ENCODE measurements at regions not wholly inside any gene's neighbourhood (a gene's known extent, or its start where the extent isn't known, plus 50 kb on each side); places are given as distances from the start of the nearest gene placed in this dataset.

DNA sequence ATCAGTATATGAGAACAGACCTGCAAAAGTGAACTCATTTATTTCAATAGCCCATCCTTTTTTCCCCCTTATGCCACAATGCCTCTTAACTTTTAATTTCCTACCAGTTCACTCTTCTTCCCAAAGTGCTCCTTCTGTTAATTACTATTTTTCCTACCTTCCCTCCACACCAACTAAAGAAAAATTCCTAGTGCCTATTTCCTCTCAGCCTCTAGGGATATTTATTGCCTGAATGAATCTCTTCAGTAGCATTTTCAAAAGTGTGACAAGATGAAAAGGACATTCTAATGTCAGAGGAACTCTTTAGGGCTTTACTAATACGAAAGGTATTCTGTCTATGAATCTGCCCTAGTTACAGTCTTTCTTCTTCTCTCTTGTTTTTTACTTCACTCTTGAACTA, 181.1 kb upstream of the SPRY1 start:
- Histone ChIP-seq H3K4me3 (ENCODE audit: low read length) (no peak overlapping the region), H3K4me1 (ENCODE audit: insufficient read depth, low read length) (no peaks in the 10 kb centered on the region), H3K9me3 (ENCODE audit: control insufficient read depth in 1 of 2, insufficient read depth in 1 of 2, low read length in 2 of 2) (no peaks in the 10 kb centered on the region), H3K27ac (ENCODE audit: low read depth in 1 of 2, low read length in 2 of 2) (no peak overlapping the region), H3K36me3 (ENCODE audit: insufficient read depth, low read length) (no peaks in the 10 kb centered on the region), H3K27me3 (ENCODE audit: control insufficient read depth in 1 of 2, insufficient read depth in 2 of 2, low read length in 2 of 2) (no peaks in the 10 kb centered on the region)
- no peak for ATAC-seq (ENCODE audit: poor library complexity)
- intact Hi-C loops (cut with DNase I, micrococcal nuclease) = no loop called here
- H3K27ac Mint-ChIP-seq = no peak overlapping the region
- TF ChIP-seq CTCF (IDR thresholded peaks at IDR 0.05) = no peak
- no peak overlapping the region for H3K4me3 Mint-ChIP-seq
- H3K36me3 Mint-ChIP-seq (ENCODE audit: low read depth) = peaks cover 14% of the 10 kb centered on the region
- ChIA-PET CTCF (no interaction called here), POLR2A (no interaction called here)
- H3K9me3 Mint-ChIP-seq = no peaks in the 10 kb centered on the region
- H3K27me3 Mint-ChIP-seq = no peaks in the 10 kb centered on the region
- no peaks in the 10 kb centered on the region for H3K4me1 Mint-ChIP-seq (ENCODE audit: low read depth)
- DNase-seq = no peak

- Histone ChIP-seq H3K9me3 (ENCODE audit: control insufficient read depth in 1 of 2, insufficient read depth in 1 of 2, low read length in 2 of 2) (no peaks in the 10 kb centered on the region), H3K4me1 (ENCODE audit: insufficient read depth, low read length) (no peaks in the 10 kb centered on the region), H3K4me3 (ENCODE audit: low read length) (no peak overlapping the region), H3K27ac (ENCODE audit: low read depth in 1 of 2, low read length in 2 of 2) (no peak overlapping the region), H3K27me3 (ENCODE audit: control insufficient read depth in 1 of 2, insufficient read depth in 2 of 2, low read length in 2 of 2) (no peaks in the 10 kb centered on the region), H3K36me3 (ENCODE audit: insufficient read depth, low read length) (no peaks in the 10 kb centered on the region)
- Mint-ChIP-seq H3K36me3 (ENCODE audit: low read depth) (peaks cover 20% of the 10 kb centered on the region), H3K27me3 (no peaks in the 10 kb centered on the region), H3K4me1 (ENCODE audit: low read depth) (no peaks in the 10 kb centered on the region), H3K4me3 (no peak overlapping the region), H3K27ac (no peak overlapping the region), H3K9me3 (no peaks in the 10 kb centered on the region)
- TF ChIP-seq CTCF (IDR thresholded peaks at IDR 0.05) = no peak
- ChIA-PET CTCF (no interaction called here), POLR2A (no interaction called here)
- ATAC-seq (ENCODE audit: poor library complexity) (no peak), DNase-seq (no peak)
- intact Hi-C loops (cut with DNase I, micrococcal nuclease) = no loop called here
These were observed 180.1 kb upstream of the SPRY1 start for GRCh38 chr4:123216543-123216942.

DNA sequence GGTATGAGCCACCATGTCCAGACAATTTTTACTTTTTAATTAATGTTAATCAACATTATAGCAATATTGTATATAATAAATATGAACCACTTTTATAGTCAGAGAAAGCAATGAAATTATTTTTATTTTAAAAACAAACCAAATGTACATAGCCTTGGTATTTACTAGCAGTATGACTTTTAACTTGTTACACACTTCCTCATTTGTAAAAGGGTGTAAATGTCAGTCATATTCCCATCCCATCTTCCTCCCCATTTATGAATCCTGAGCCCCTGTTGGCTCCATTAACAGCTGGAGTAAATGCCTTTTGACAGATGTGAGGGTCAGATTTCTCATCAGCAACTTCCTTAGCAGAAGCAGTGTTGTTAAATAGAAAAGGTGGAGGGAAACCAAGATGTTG, 179.6 kb upstream of the SPRY1 start:
- H3K4me3 Mint-ChIP-seq = no peak overlapping the region
- intact Hi-C loops (cut with DNase I, micrococcal nuclease) = no loop called here
- CTCF ChIA-PET = no interaction called here
- no peak overlapping the region for H3K4me3 ChIP-seq (ENCODE audit: low read length)
- H3K9me3 ChIP-seq (ENCODE audit: control insufficient read depth in 1 of 2, insufficient read depth in 1 of 2, low read length in 2 of 2) = no peaks in the 10 kb centered on the region
- H3K4me1 ChIP-seq (ENCODE audit: insufficient read depth, low read length) = no peaks in the 10 kb centered on the region
- no peak for DNase-seq
- H3K27ac Mint-ChIP-seq = no peak overlapping the region
- no peak for ATAC-seq (ENCODE audit: poor library complexity)
- peaks cover 21% of the 10 kb centered on the region for H3K36me3 Mint-ChIP-seq (ENCODE audit: low read depth)
- no peaks in the 10 kb centered on the region for H3K27me3 ChIP-seq (ENCODE audit: control insufficient read depth in 1 of 2, insufficient read depth in 2 of 2, low read length in 2 of 2)
- POLR2A ChIA-PET = no interaction called here
- no peaks in the 10 kb centered on the region for H3K4me1 Mint-ChIP-seq (ENCODE audit: low read depth)
- no peaks in the 10 kb centered on the region for H3K36me3 ChIP-seq (ENCODE audit: insufficient read depth, low read length)
- TF ChIP-seq CTCF (IDR thresholded peaks at IDR 0.05) = no peak
- no peaks in the 10 kb centered on the region for H3K27me3 Mint-ChIP-seq
- no peaks in the 10 kb centered on the region for H3K9me3 Mint-ChIP-seq
- no peak overlapping the region for H3K27ac ChIP-seq (ENCODE audit: low read depth in 1 of 2, low read length in 2 of 2)
